HCT116 (cell line): ENCODE measurements at regions not wholly inside any gene's neighbourhood (a gene's known extent, or its start where the extent isn't known, plus 50 kb on each side); places are given as distances from the start of the nearest gene placed in this dataset.

ENCODE experiments used
- ATAC-seq: fragments of 200-7000 bp; cut with Tn5 transposase; 2 replicates; pipeline ENCODE4 v1.9.1; 2020; ENCODE audit warnings: mild to moderate bottlenecking, moderate library complexity
- BruUV-seq: library from RNA; stranded (reverse); fragments of 400-500 nt; replicated peaks from 2 replicates; lab custom pipeline; 2021; lab: Mats Ljungman, UMichigan
- CTCF ChIA-PET: fragments of 300-600 bp; sonication (Branson Sonifier 250); formaldehyde crosslinking; loops from one replicate; lab custom pipeline; 2021; ENCODE audit warnings: antibody characterized with exemption; lab: Charles Lee
- POLR2A ChIA-PET: fragments of 300-600, 350-600 bp; sonication (Branson Sonifier 250); formaldehyde crosslinking; loops from one replicate; lab custom pipeline; 2021; ENCODE audit warnings: antibody characterized with exemption; lab: Charles Lee
- RAD21 ChIA-PET, 2 experiments: fragments of 300-600 bp; sonication (Branson Sonifier 250); formaldehyde crosslinking; loops; one replicate each; lab custom pipeline; 2023; ENCODE audit warnings: low total read pairs in 2 of 2; ENCODE audit not compliant: uncharacterized antibody in 2 of 2, unreplicated experiment in 2 of 2, low non-redundant PET in 1 of 2; lab: Charles Lee
- DNase-seq: peaks from one replicate; pipeline ENCODE4 v3.0.0-alpha.2; 2010; ENCODE audit warnings: low read depth, low spot score
- H2AFZ ChIP-seq: fragments of 200-600 bp; shearing (Covaris generic), sonication (generic); 2 replicates; pipeline ENCODE4 v1.6.1; 2017; ENCODE audit warnings: low read depth, mixed run types, mixed read lengths, antibody characterized with exemption, low read length; ENCODE audit not compliant: poor library complexity, severe bottlenecking
- H3K27ac ChIP-seq: 2 replicates; pipeline ENCODE4 v1.5.1; 2012; ENCODE audit warnings: low read depth, low read length
- H3K27me3 ChIP-seq: fragments of 200-600 bp; sonication (generic); 2 replicates; pipeline ENCODE4 v1.6.1; 2016; ENCODE audit warnings: mixed run types, low read length, mixed read lengths; ENCODE audit not compliant: insufficient read depth
- H3K36me3 ChIP-seq, 2 experiments: fragments of 200-500 bp in 1 of 2; fragments of 200-600 bp in 1 of 2; sonication (Bioruptor generic) in 1 of 2; sonication (generic) in 1 of 2; 2 replicates each; pipeline versions ENCODE4 v1.5.1 to v1.6.1; 2014 to 2016; ENCODE audit warnings: low read length in 2 of 2, inconsistent platforms in 1 of 2, mixed read lengths in 1 of 2, mixed run types in 1 of 2; ENCODE audit not compliant: insufficient read depth in 2 of 2, control insufficient read depth in 1 of 2
- H3K4me1 ChIP-seq, 2 experiments: fragments of 200-600 bp in 1 of 2; sonication (generic) in 1 of 2; 2 replicates each; pipeline versions ENCODE4 v1.5.1 to v1.6.1; 2012 to 2017; ENCODE audit warnings: low read length in 2 of 2, inconsistent platforms in 1 of 2, mild to moderate bottlenecking in 1 of 2, mixed read lengths in 1 of 2, mixed run types in 1 of 2, moderate library complexity in 1 of 2; ENCODE audit not compliant: insufficient read depth in 2 of 2, control insufficient read depth in 1 of 2
- H3K4me2 ChIP-seq: fragments of 200-600 bp; sonication (generic); 2 replicates; pipeline ENCODE4 v1.6.1; 2017; ENCODE audit warnings: mixed run types, low read length, mixed read lengths
- H3K4me3 ChIP-seq, 2 experiments: fragments of 200-600 bp in 1 of 2; sonication (generic) in 1 of 2; replicated peaks in 1 of 2; 2 replicates each; pipeline ENCODE4 v1.5.1; 2011 to 2016; ENCODE audit warnings: low read length in 2 of 2, control low read depth in 1 of 2, low read depth in 1 of 2, mild to moderate bottlenecking in 1 of 2, mixed read lengths in 1 of 2, mixed run types in 1 of 2
- H3K79me2 ChIP-seq: fragments of 200-600 bp; sonication (generic); 2 replicates; pipeline ENCODE4 v1.6.1; 2017; ENCODE audit warnings: mild to moderate bottlenecking, mixed run types, low read length, moderate library complexity, mixed read lengths; ENCODE audit not compliant: insufficient read depth
- H3K9ac ChIP-seq: fragments of 200-600 bp; sonication (generic); 2 replicates; pipeline ENCODE4 v1.6.1; 2016; ENCODE audit warnings: low read length, mixed read lengths
- H3K9me2 ChIP-seq: fragments of 200-600 bp; sonication (generic), shearing (Covaris generic); 2 replicates; pipeline ENCODE4 v1.6.1; 2017; ENCODE audit warnings: mixed run types, mild to moderate bottlenecking, moderate library complexity; ENCODE audit not compliant: insufficient read depth
- H3K9me3 ChIP-seq, 2 experiments: fragments of 200-500 bp in 1 of 2; fragments of 200-600 bp in 1 of 2; sonication (Bioruptor generic) in 1 of 2; sonication (generic) in 1 of 2; 2 replicates each; pipeline ENCODE4 v1.6.1; 2014 to 2017; ENCODE audit warnings: low read length in 2 of 2, mixed read lengths in 2 of 2, inconsistent platforms in 1 of 2, low read depth in 1 of 2, mild to moderate bottlenecking in 1 of 2, mixed run types in 1 of 2, moderate library complexity in 1 of 2; ENCODE audit not compliant: control insufficient read depth in 1 of 2, insufficient read depth in 1 of 2
- H4K20me1 ChIP-seq: fragments of 200-600 bp; sonication (generic), shearing (Covaris generic); 2 replicates; pipeline ENCODE4 v1.6.1; 2017; ENCODE audit warnings: mixed run types, mild to moderate bottlenecking, moderate library complexity; ENCODE audit not compliant: insufficient read depth
- CTCF ChIP-seq, 3 experiments: fragments of 200-600 bp in 1 of 3; sonication (generic) in 1 of 3; IDR thresholded peaks in 2 of 3; conservative IDR thresholded peaks in 1 of 3; 2 replicates each; pipeline ENCODE4 v1.5.1; 2012 to 2017; ENCODE audit warnings: low read depth in 2 of 3, low read length in 2 of 3, antibody characterized with exemption in 1 of 3, borderline replicate concordance in 1 of 3, control low read depth in 1 of 3, mild to moderate bottlenecking in 1 of 3, mixed read lengths in 1 of 3, mixed run types in 1 of 3, moderate library complexity in 1 of 3; ENCODE audit not compliant: insufficient read depth in 1 of 3
- ELF1 ChIP-seq: IDR thresholded peaks from 2 replicates; pipeline ENCODE4 v1.6.1; 2012; ENCODE audit warnings: low read depth, borderline replicate concordance
- EZH2phosphoT487 ChIP-seq: fragments of 200-600 bp; IDR thresholded peaks from 2 replicates; pipeline ENCODE4 v1.6.1; 2018; ENCODE audit warnings: antibody characterized with exemption, borderline replicate concordance
- JUND ChIP-seq: IDR thresholded peaks from 2 replicates; pipeline ENCODE4 v1.6.1; 2012
- MAX ChIP-seq: IDR thresholded peaks from 2 replicates; pipeline ENCODE4 v1.6.1; 2012
- POLR2A ChIP-seq: IDR thresholded peaks from 2 replicates; pipeline ENCODE4 v1.7.0; 2011; ENCODE audit warnings: borderline replicate concordance; ENCODE audit not compliant: insufficient read depth, insufficient read length; ENCODE audit errors: extremely low read depth
- SIN3A ChIP-seq: IDR thresholded peaks from 2 replicates; pipeline ENCODE4 v1.6.1; 2012; ENCODE audit warnings: low read depth
- TCF7L2 ChIP-seq: IDR thresholded peaks from 2 replicates; pipeline ENCODE4 v1.7.0; 2011; ENCODE audit warnings: borderline replicate concordance, inconsistent platforms; ENCODE audit not compliant: insufficient read depth, insufficient read length; ENCODE audit errors: extremely low read depth
- ZNF274 ChIP-seq: fragments of 200-500 bp; sonication (Bioruptor generic); IDR thresholded peaks from 2 replicates; pipeline ENCODE4 v1.6.1; 2014; ENCODE audit warnings: mild to moderate bottlenecking, low read depth, low read length, inconsistent platforms
- intact Hi-C: fragments of 100-400 bp; cut with micrococcal nuclease; formaldehyde crosslinking; loops from 2 replicates; pipeline ENCODE4 v1.10.0; 2022

GRCh38 chr5:39774605-39775004, 349.8 kb upstream of the DAB2 start (continued):
- TF ChIP-seq MAX (no peak), JUND (no peak), POLR2A (no peak), SIN3A (no peak), ZNF274 (no peak), CTCF (IDR thresholded peaks at IDR 0.05 in 2 of 3, conservative IDR thresholded peaks at IDR 0.05 in 1 of 3; ENCODE audit: borderline replicate concordance in 1 of 3, insufficient read depth in 1 of 3, low read depth in 2 of 3, low read length in 2 of 3) (no peak), EZH2phosphoT487 (no peak), ELF1 (no peak)

- H3K4me3 ChIP-seq: no peak overlapping the region
- no peaks in the 10 kb centered on the region for H3K79me2 ChIP-seq
- H3K36me3 ChIP-seq: no peaks in the 10 kb centered on the region
- no peak overlapping the region for H3K9ac ChIP-seq
- no peak for DNase-seq
- ChIA-PET RAD21 (no interaction called here), CTCF (no interaction called here), POLR2A (no interaction called here)
- no peaks in the 10 kb centered on the region for H3K27me3 ChIP-seq
- no peaks in the 10 kb centered on the region for H3K9me3 ChIP-seq
- no peak overlapping the region for H3K27ac ChIP-seq
- no TSS peak for BruUV-seq
- H4K20me1 ChIP-seq: no peaks in the 10 kb centered on the region; the same call in 1 of the 2 replicates
- H2AFZ ChIP-seq: no peak overlapping the region
- peaks cover 0 to 5% of the 10 kb centered on the region in 2 experiments; a peak in 1 of 4 replicates for H3K4me1 ChIP-seq
- intact Hi-C loops: no loop called here
- no peak for ATAC-seq
- TF ChIP-seq TCF7L2 (no peak), SIN3A (no peak)
- no peaks in the 10 kb centered on the region for H3K9me2 ChIP-seq
- no peak overlapping the region for H3K4me2 ChIP-seq
Observed at GRCh38 chr5:39772307-39772706, 347.5 kb upstream of the DAB2 start.
